Dedifferentiated amniotic fluid mesenchymal stem cell (primary cell): ENCODE measurements at regions not wholly inside any gene's neighbourhood (a gene's known extent, or its start where the extent isn't known, plus 50 kb on each side); places are given as distances from the start of the nearest gene placed in this dataset.

ENCODE experiments used
- DNase-seq: peaks from one replicate; pipeline ENCODE4 v3.0.0-alpha.2; 2016; ENCODE audit errors: extremely low spot score

- DNase-seq, result no peak
Measured at GRCh38 chr1:228920831-228921230, 185.6 kb downstream of the RHOU start.

DNA sequence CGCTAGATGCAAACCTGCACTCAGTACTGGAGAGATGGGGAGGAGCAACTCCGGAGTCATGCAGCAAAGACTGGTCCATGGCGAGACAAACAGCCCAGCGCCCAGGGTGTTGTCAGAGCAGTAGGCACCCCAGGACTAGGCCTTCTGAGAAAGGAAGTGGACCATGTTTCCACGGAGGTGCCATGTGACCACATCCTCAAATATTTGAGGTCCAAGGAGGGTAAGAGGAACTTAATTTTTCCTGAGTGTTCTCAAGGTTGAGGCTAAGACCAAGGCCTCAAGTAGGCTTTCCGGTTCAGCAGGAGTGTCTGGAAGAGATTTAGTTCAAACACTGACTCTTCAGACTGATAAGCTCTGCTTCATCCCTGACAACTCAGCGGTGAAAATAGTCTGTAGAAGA is 186.2 kb downstream of the RHOU start:
- no peak for DNase-seq

- DNase-seq, result no peak
Measured at GRCh38 chr1:228922722-228923376, 187.6 kb downstream of the RHOU start.

DNA sequence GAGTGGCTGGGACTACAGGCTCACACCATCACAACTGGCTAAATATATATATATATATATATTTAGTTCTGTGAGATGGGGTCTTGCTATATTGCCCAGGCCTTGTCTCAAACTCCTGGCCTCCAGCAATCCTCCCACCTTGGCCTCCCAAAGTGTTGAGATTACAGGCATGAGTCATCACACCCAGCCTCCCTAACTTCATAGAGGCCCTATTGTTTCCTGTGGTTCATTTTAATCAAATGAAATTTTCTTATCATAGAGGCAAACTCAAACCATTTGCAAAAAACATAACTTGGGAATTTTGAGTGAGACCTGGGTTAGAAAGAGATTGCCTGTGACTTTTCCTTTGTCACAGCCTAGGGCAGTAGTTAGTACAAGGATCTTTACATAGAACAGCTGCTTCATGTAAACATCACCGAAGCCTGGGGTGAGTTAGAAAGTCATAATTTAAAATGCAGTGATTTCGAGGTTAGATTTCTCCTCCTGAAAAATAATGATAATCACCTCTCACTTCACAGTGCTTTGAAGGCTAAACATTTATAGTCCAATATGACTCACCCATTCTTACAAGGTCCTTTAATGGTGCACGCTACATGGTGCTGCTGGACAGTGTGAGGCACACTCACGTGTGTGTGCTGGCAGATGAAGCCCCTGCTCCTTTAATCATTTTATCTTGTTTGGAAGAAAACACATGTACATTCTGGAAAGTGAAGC is 188.9 kb downstream of the RHOU start:
- DNase-seq, result no peak

GRCh38 chr1:228925691-228926090 is 190.4 kb downstream of the RHOU start:
- DNase-seq, result no peak

DNA sequence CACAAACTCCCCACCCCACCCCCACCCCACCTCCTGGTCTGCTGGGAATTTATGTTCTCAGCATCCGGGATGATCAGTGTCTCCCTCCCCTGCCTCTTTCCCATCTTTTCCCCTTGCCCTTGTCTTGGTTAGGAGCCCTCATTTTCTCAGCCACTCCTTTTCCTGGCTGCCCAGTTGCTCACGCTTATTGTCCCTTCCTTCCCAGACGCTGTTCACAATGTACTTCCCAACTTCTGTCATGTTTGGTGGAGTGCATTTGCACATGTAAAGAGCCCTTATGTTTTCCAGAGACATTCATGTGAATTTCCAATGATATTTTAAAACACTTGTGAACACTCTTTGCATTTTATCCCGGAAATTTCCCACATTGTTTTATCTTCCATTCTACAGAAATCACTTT is 192.1 kb downstream of the RHOU start:
- DNase-seq, result no peak

- no peak for DNase-seq
Measured at GRCh38 chr1:228927946-228928898, 192.9 kb downstream of the RHOU start.

DNA sequence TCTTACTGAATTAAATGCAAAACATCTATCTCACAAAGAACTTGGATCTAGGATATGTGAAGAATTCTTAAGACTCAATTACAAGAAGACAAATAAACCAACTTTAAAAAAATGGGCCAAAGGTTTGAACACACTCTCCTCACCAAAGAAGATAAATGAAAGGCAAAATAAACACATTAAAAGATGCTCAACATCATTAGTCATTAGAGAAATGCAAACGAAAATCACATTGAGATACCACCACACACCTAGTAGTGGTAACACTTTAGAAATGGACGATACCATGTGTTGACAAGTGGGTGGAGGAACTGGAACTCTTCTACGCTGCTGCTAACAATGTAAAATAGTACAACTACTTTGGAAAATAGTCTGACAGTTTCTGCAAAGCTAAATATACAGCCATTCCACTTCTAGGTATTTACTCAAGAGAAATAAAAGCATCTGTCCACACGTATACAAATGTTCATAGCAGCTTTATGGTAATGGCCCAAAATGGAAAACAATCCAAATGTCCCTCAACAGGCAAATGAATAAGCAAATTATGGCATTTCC is 194.3 kb downstream of the RHOU start:
- DNase-seq, result no peak

- DNase-seq, result no peak
Measured at GRCh38 chr1:228930479-228930957, 195.2 kb downstream of the RHOU start.

GRCh38 chr1:228933753-228934152 is 198.5 kb downstream of the RHOU start:
- DNase-seq, result no peak

- no peak for DNase-seq
Measured at GRCh38 chr1:228935198-228935663, 200.0 kb downstream of the RHOU start.

- no peak for DNase-seq
Measured at GRCh38 chr1:228935855-228936727, 200.8 kb downstream of the RHOU start.

- no peak for DNase-seq
Measured at GRCh38 chr1:228936881-228937280, 201.6 kb downstream of the RHOU start.

DNA sequence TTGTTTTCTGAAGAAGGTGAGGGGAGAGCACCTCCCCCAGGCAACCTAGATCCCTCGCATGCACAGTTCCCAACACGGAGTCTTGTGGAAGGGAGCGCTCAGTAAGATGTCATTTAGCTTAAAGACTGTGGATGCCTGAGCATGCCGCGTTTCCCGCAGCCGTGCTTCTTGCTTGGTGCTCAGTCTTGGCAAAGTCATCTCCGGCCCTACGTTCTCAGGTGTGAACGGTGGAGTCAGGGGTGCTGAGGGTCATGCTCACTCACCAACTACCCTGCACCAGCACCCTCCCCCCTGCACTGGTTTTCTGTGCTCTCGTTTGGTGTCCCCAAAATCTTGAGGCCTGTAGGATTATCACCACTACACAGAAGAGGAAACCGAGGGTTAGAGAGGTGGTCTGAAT is 202.1 kb downstream of the RHOU start:
- no peak for DNase-seq

DNA sequence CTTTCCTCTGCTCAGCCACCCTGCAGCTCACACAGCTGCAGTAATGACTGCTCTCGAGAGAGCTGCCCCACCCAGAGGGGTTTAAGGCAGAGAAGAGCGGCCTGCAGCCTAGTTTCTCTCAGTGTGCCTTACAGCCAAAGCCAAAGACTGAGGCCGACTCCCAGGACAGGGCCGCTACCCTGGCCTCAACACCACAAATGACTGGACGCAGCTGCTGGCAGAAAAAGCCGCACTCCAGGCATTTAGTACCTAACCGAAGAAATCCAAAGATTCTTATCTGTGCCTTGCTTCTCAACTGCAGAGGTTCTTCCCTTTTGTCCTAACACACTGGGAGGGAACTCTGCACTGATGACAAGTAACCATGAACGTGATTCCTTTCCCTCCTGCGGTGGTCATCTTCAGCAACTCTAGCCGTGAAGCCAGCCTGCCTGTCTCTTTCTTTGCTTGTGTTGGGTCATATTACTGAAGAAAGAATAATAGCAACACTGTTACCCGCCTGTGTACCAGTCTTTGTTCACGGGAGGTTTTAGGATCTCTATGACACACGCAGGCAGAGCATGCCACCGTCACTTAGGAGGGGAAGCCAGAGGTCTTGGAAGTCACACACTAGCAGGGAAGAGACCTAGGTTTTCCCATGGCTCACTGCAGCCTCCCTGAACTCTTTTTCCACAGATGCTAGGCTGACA is 202.7 kb downstream of the RHOU start:
- DNase-seq, result no peak

GRCh38 chr1:228938537-228938901 is 203.2 kb downstream of the RHOU start:
- DNase-seq, result no peak

- no peak for DNase-seq
Measured at GRCh38 chr1:228939001-228939691, 203.9 kb downstream of the RHOU start.

DNA sequence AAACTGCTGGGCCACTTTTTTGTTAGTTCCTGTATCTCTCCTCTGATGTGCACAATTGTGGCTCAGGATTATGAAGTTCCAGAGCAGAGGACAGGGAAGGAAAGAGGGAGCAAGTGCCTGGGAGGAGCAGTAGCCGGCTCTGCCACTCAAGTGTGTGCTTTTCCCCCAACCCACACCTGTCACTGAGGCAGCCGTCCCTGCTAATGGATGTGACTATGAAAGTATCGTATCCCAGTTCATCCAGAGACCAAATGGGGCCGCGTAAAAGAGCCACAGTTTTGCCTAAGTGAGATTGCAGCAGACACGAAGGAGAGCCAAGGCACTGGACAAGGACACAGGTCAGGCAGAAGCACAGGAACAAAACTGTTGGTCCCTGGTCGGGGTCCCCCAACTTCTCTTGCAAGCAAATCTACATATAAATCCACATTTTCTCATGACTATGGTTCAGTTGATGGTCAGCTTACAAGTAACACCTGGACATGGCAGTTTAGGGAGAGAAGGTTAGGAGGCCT is 204.7 kb downstream of the RHOU start:
- no peak for DNase-seq

- DNase-seq, result no peak
Measured at GRCh38 chr1:228940526-228940925, 205.2 kb downstream of the RHOU start.

DNA sequence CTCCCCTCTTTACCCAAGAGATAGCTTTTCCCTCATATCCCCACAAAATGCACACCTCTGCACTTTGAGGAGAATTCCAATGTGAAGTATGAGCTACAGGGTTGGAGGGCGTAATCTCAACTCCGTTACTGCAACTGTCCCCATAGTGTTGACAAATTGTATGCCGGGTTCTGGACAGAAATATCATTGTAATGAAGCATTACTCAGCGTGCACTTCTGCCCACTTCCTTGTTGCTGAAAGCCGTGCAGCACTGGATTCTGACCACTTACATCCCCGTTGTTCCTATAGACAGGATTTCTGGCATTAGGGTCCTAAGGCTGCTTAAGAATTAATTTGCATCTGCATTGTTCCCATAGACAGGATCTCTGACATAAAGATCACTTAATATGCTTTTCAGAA is 205.6 kb downstream of the RHOU start:
- DNase-seq, result no peak
